Hepatocyte (in vitro differentiated cells): ENCODE measurements at regions not wholly inside any gene's neighbourhood (a gene's known extent, or its start where the extent isn't known, plus 50 kb on each side); places are given as distances from the start of the nearest gene placed in this dataset.

Experiments used
- CTCF ChIP-seq: fragments of 200-600 bp; sonication (generic); IDR thresholded peaks from 2 replicates; pipeline ENCODE4 v1.5.1; 2016; ENCODE audit warnings: antibody characterized with exemption, mild to moderate bottlenecking; ENCODE audit not compliant: poor library complexity
- EZH2 ChIP-seq: fragments of 200-600 bp; sonication (generic); IDR thresholded peaks from 2 replicates; pipeline ENCODE4 v1.6.1; 2016; ENCODE audit warnings: antibody characterized with exemption, mild to moderate bottlenecking, borderline replicate concordance
- EZH2phosphoT487 ChIP-seq: fragments of 200-600 bp; sonication (generic); IDR thresholded peaks from one replicate; pipeline ENCODE4 v1.6.1; 2018; ENCODE audit warnings: antibody characterized with exemption, mild to moderate bottlenecking, low read depth, moderate library complexity; ENCODE audit not compliant: unreplicated experiment, severe bottlenecking

- no peak for TF ChIP-seq CTCF
- no peak for TF ChIP-seq EZH2phosphoT487
- TF ChIP-seq EZH2 = no peak
Observed at GRCh38 chr20:60202046-60202445, 243.8 kb downstream of the CDH26 start.
